BE2C (cell line): ENCODE measurements at regions not wholly inside any gene's neighbourhood (a gene's known extent, or its start where the extent isn't known, plus 50 kb on each side); places are given as distances from the start of the nearest gene placed in this dataset.

ENCODE experiments used
- DNase-seq: peaks from one replicate; pipeline ENCODE4 v3.0.0-alpha.2; 2020
- H3K27me3 ChIP-seq: fragments of 250-450 bp; sonication (Bioruptor Pico); 2 replicates; pipeline ENCODE4 v1.5.1; 2020; ENCODE audit warnings: mild to moderate bottlenecking
- H3K36me3 ChIP-seq: fragments of 250-450 bp; sonication (Bioruptor Pico); 2 replicates; pipeline ENCODE4 v1.5.1; 2020; ENCODE audit warnings: mild to moderate bottlenecking
- H3K4me1 ChIP-seq: fragments of 250-450 bp; sonication (Bioruptor Pico); 2 replicates; pipeline ENCODE4 v1.5.1; 2020
- H3K4me3 ChIP-seq: 2 replicates; pipeline ENCODE4 v1.5.1; 2011; ENCODE audit warnings: low read depth, low read length
- H3K9me3 ChIP-seq: fragments of 250-450 bp; sonication (Bioruptor Pico); 2 replicates; pipeline ENCODE4 v1.5.1; 2020
- CTCF ChIP-seq: IDR thresholded peaks from 2 replicates; pipeline ENCODE4 v1.5.1; 2012; ENCODE audit warnings: mild to moderate bottlenecking, low read depth, low read length

GRCh38 chr1:47559944-47560695 lies 122.3 kb downstream of the FOXD2 start:
- H3K9me3 ChIP-seq = no peaks in the 10 kb centered on the region
- no peak overlapping the region for H3K4me3 ChIP-seq
- no peaks in the 10 kb centered on the region for H3K36me3 ChIP-seq
- TF ChIP-seq CTCF = no peak
- no peaks in the 10 kb centered on the region for H3K4me1 ChIP-seq
- no peak for DNase-seq
- H3K27me3 ChIP-seq = no peaks in the 10 kb centered on the region

- H3K4me1 ChIP-seq = no peaks in the 10 kb centered on the region
- no peak for TF ChIP-seq CTCF
- DNase-seq = no peak
- H3K27me3 ChIP-seq = no peaks in the 10 kb centered on the region
- H3K4me3 ChIP-seq = no peak overlapping the region
- H3K9me3 ChIP-seq = no peaks in the 10 kb centered on the region
- no peaks in the 10 kb centered on the region for H3K36me3 ChIP-seq
Observed at GRCh38 chr1:47561523-47562007, 123.7 kb downstream of the FOXD2 start.

- no peak for TF ChIP-seq CTCF
- no peaks in the 10 kb centered on the region for H3K27me3 ChIP-seq
- H3K4me3 ChIP-seq = no peak overlapping the region
- no peaks in the 10 kb centered on the region for H3K4me1 ChIP-seq
- no peak for DNase-seq
- no peaks in the 10 kb centered on the region for H3K36me3 ChIP-seq
- no peaks in the 10 kb centered on the region for H3K9me3 ChIP-seq
Observed at GRCh38 chr1:47562147-47562546, 124.3 kb downstream of the FOXD2 start.

- Histone ChIP-seq H3K4me1 (no peaks in the 10 kb centered on the region), H3K36me3 (no peaks in the 10 kb centered on the region), H3K4me3 (no peak overlapping the region), H3K27me3 (no peaks in the 10 kb centered on the region), H3K9me3 (no peaks in the 10 kb centered on the region)
- TF ChIP-seq CTCF = no peak
- DNase-seq = no peak
Observed at GRCh38 chr1:47562799-47563198, 125.0 kb downstream of the FOXD2 start.

GRCh38 chr1:47563201-47563600 lies 125.4 kb downstream of the FOXD2 start:
- Histone ChIP-seq H3K4me3 (no peak overlapping the region), H3K27me3 (no peaks in the 10 kb centered on the region), H3K4me1 (no peaks in the 10 kb centered on the region), H3K9me3 (no peaks in the 10 kb centered on the region), H3K36me3 (no peaks in the 10 kb centered on the region)
- TF ChIP-seq CTCF = no peak
- no peak for DNase-seq

GRCh38 chr1:47564570-47564969 lies 126.7 kb downstream of the FOXD2 start:
- H3K27me3 ChIP-seq = no peaks in the 10 kb centered on the region
- H3K4me1 ChIP-seq = no peaks in the 10 kb centered on the region
- no peaks in the 10 kb centered on the region for H3K9me3 ChIP-seq
- no peak for TF ChIP-seq CTCF
- no peak overlapping the region for H3K4me3 ChIP-seq
- no peak for DNase-seq
- no peaks in the 10 kb centered on the region for H3K36me3 ChIP-seq
